Lower leg skin (tissue), 3 donors: ENCODE measurements at regions not wholly inside any gene's neighbourhood (a gene's known extent, or its start where the extent isn't known, plus 50 kb on each side); places are given as distances from the start of the nearest gene placed in this dataset.

Source experiments
- CTCF ChIP-seq, 3 donors: fragments of 450-650 bp; IDR thresholded peaks; one replicate each; pipeline ENCODE4 v1.5.1; 2016; ENCODE audit warnings: antibody characterized with exemption in 3 of 3, mild to moderate bottlenecking in 3 of 3, moderate library complexity in 2 of 3
- POLR2A ChIP-seq, 2 donors: fragments of 450-650 bp; IDR thresholded peaks; one replicate each; pipeline ENCODE4 v1.6.1; 2016 to 2017; ENCODE audit warnings: antibody characterized with exemption in 2 of 2, mild to moderate bottlenecking in 1 of 2, moderate library complexity in 1 of 2

GRCh38 chr15:81886591-81886990 lies 159.2 kb downstream of the MEX3B start:
- TF ChIP-seq CTCF (IDR thresholded peaks at IDR 0.05) (no peak), POLR2A (IDR thresholded peaks at IDR 0.05) (no peak)
